Caco-2 (cell line): ENCODE measurements at regions not wholly inside any gene's neighbourhood (a gene's known extent, or its start where the extent isn't known, plus 50 kb on each side); places are given as distances from the start of the nearest gene placed in this dataset. TPM values are rescaled to one million over a fixed set of nuclear protein-coding genes. Genes with fewer than 3 reads are reported as not detected.

Experiments
- BruUV-seq: library from RNA; stranded (reverse); fragments of 400-500 nt; replicated peaks from 2 replicates; lab custom pipeline; 2021; lab: Mats Ljungman, UMichigan
- CTCF ChIA-PET: fragments of 300-600 bp; sonication (Branson Sonifier 250); formaldehyde crosslinking; loops from one replicate; lab custom pipeline; 2022; ENCODE audit warnings: antibody characterized with exemption; lab: Charles Lee
- POLR2A ChIA-PET: fragments of 300-600 bp; sonication (Branson Sonifier 250); formaldehyde crosslinking; loops from one replicate; lab custom pipeline; 2022; ENCODE audit warnings: antibody characterized with exemption; lab: Charles Lee
- DNase-seq, 2 experiments: peaks; one replicate each; pipeline versions ENCODE4 v3.0.0 to v3.0.0-alpha.2; 2020 to 2022
- H3K27me3 ChIP-seq: replicated peaks from 2 replicates; pipeline ENCODE4 v1.6.0; 2011; ENCODE audit warnings: low read length; ENCODE audit not compliant: control insufficient read depth, insufficient read depth
- H3K36me3 ChIP-seq: 2 replicates; pipeline ENCODE4 v1.5.1; 2011; ENCODE audit warnings: low read length; ENCODE audit not compliant: control insufficient read depth, insufficient read depth
- H3K4me1 ChIP-seq: fragments of 250-450 bp; sonication (Bioruptor Pico); 2 replicates; pipeline ENCODE4 v1.5.1; 2020; ENCODE audit warnings: mild to moderate bottlenecking
- H3K4me3 ChIP-seq: 2 replicates; pipeline ENCODE4 v1.5.1; 2011; ENCODE audit warnings: low read depth, mild to moderate bottlenecking, control low read depth, low read length
- H3K9me3 ChIP-seq: fragments of 250-450 bp; sonication (Bioruptor Pico); 2 replicates; pipeline ENCODE4 v1.5.1; 2020; ENCODE audit warnings: mild to moderate bottlenecking, moderate library complexity
- H3K27ac Mint-ChIP-seq: one replicate; pipeline ENCODE4 v1.8.0; 2022; ENCODE audit warnings: mixed read lengths; ENCODE audit not compliant: unreplicated experiment
- H3K27me3 Mint-ChIP-seq: one replicate; pipeline ENCODE4 v1.8.0; 2022; ENCODE audit warnings: mixed read lengths; ENCODE audit not compliant: insufficient read depth, unreplicated experiment
- H3K36me3 Mint-ChIP-seq: one replicate; pipeline ENCODE4 v1.8.0; 2022; ENCODE audit warnings: mild to moderate bottlenecking, mixed read lengths; ENCODE audit not compliant: insufficient read depth, unreplicated experiment
- H3K4me1 Mint-ChIP-seq: one replicate; pipeline ENCODE4 v1.8.0; 2022; ENCODE audit warnings: low read depth, mixed read lengths; ENCODE audit not compliant: unreplicated experiment
- H3K4me3 Mint-ChIP-seq: one replicate; pipeline ENCODE4 v1.8.0; 2022; ENCODE audit warnings: mild to moderate bottlenecking, moderate library complexity, mixed read lengths; ENCODE audit not compliant: unreplicated experiment
- H3K9me3 Mint-ChIP-seq: one replicate; pipeline ENCODE4 v1.8.0; 2022; ENCODE audit warnings: mixed read lengths; ENCODE audit not compliant: unreplicated experiment
- CTCF ChIP-seq, 2 experiments: fragments of 200-600 bp in 1 of 2; IDR thresholded peaks; 1 replicate in 1 of 2; 2 replicates in 1 of 2; pipeline versions ENCODE4 v1.5.1 to v1.8.0; 2011 to 2022; ENCODE audit warnings: antibody characterized with exemption in 1 of 2, control low read depth in 1 of 2, inconsistent platforms in 1 of 2, low read depth in 1 of 2, low read length in 1 of 2, mild to moderate bottlenecking in 1 of 2, moderate library complexity in 1 of 2; ENCODE audit not compliant: insufficient read depth in 1 of 2, severe bottlenecking in 1 of 2, unreplicated experiment in 1 of 2
- intact Hi-C: fragments of 100-400 bp; cut with micrococcal nuclease; formaldehyde crosslinking; loops from one replicate; pipeline ENCODE4 v1.10.0; 2022; ENCODE audit not compliant: unreplicated experiment
- microRNA-seq: library from miRNA; unstranded; fragments of <30 nt; microRNA quantifications from one replicate; pipeline ENCODE4 v1.2.0, GENCODE V29; 2022

DNA sequence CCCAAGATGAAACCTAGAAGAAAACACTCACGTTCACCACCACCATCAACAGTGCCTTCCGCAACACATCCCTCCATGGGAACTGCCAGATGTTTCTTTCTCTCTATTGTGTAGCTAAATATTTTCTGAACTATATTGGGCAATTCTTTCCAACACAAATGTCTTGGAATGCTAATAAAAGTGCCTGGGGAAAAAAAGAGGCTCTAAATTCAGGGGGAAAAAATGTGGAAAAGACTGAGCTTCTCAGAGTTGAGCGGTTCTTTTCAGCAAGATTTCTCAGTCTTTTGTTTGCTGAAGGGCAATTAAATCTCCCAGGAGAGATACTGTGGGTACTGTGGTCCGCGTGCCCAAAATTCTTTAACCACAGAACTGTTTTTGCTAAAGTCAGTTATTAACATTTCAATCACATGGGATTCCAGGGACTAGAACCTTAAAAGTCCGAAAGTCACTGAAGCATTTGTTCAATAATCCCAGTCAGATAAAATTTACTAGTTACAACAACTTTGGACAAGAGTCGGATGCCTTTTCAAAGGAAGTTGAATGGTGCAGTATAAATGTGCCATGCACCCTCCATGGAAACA is 51.9 kb upstream of the DHRSX start:
- Mint-ChIP-seq H3K9me3 (peaks cover 11% of the 10 kb centered on the region), H3K36me3 (peaks cover 8% of the 10 kb centered on the region), H3K27me3 (no peaks in the 10 kb centered on the region), H3K4me1 (peaks cover 14% of the 10 kb centered on the region), H3K4me3 (peak overlapping the region; percentile 40), H3K27ac (peak overlapping the region; percentile 65)
- peak; percentile 71 to 72 for DNase-seq
- ChIA-PET POLR2A (no interaction called here), CTCF (no interaction called here)
- no TSS peak for BruUV-seq
- no peak for TF ChIP-seq CTCF (IDR thresholded peaks at IDR 0.05; ENCODE audit: insufficient read depth in 1 of 2, low read depth in 1 of 2, low read length in 1 of 2, severe bottlenecking in 1 of 2, unreplicated experiment in 1 of 2)
- no peak overlapping the region for H3K4me3 ChIP-seq
- H3K27me3 ChIP-seq, result no peaks in the 10 kb centered on the region
- no peaks in the 10 kb centered on the region for H3K36me3 ChIP-seq
- no peaks in the 10 kb centered on the region for H3K9me3 ChIP-seq
- intact Hi-C loops, result loop anchor here (1.0 to 5.0 kb wide), 2 partner anchors 39 to 40 kb away; no protein-coding TSS in a partner anchor
- H3K4me1 ChIP-seq, result peaks cover 24% of the 10 kb centered on the region

DNA sequence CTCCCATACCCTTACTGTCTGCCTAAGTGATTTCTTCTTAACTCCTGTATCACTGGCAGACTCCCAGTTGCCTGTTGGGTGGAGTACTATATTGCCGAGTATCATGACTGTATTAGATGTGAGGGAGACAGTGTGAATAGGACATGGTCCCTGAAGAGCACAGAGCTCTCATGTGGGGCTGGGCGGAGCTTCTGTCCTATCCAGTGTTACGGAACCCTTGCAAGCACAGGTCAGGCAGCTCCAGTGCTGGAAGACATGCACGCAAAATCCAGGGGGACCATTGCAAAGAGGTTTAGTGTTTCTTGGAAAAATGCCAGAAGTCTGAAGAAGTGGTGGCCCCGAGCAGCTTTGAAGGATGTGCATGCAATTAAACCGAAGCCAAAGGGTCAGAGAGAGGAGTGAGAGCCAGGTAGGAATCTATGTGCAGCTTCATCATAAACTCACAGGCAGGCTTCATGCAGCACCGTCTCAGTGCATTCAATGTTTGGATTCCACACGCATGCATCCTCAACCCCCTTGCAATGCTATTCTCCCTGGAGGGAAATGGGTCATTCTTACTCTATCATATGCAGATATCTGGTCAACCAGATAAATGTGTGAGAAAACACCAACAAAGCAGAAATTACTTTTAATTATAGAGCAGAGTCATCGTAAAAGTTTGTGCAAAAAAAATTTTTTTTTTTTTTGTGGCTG is 49.7 kb upstream of the DHRSX start:
- no peak overlapping the region for H3K27ac Mint-ChIP-seq
- no peaks in the 10 kb centered on the region for H3K9me3 ChIP-seq
- peaks cover 8% of the 10 kb centered on the region for H3K36me3 Mint-ChIP-seq
- CTCF ChIA-PET, result no interaction called here
- peaks cover 24% of the 10 kb centered on the region for H3K4me1 ChIP-seq
- POLR2A ChIA-PET, result no interaction called here
- H3K9me3 Mint-ChIP-seq, result peaks cover 21% of the 10 kb centered on the region
- peaks cover 14% of the 10 kb centered on the region for H3K4me1 Mint-ChIP-seq
- H3K27me3 Mint-ChIP-seq, result no peaks in the 10 kb centered on the region
- no peak overlapping the region for H3K4me3 Mint-ChIP-seq
- intact Hi-C loops, result loop anchor here (5.0 kb wide), 1 partner anchor 42 kb away; no protein-coding TSS in a partner anchor
- TF ChIP-seq CTCF (IDR thresholded peaks at IDR 0.05; ENCODE audit: insufficient read depth in 1 of 2, low read depth in 1 of 2, low read length in 1 of 2, severe bottlenecking in 1 of 2, unreplicated experiment in 1 of 2), result no peak
- BruUV-seq, result no TSS peak
- no peaks in the 10 kb centered on the region for H3K36me3 ChIP-seq
- no peaks in the 10 kb centered on the region for H3K27me3 ChIP-seq
- no peak for DNase-seq
- H3K4me3 ChIP-seq, result no peak overlapping the region

Small RNAs in the stretch of these regions (microRNA-seq; reads per million reads assigned to microRNA genes)
- gene MIR6089, result not detected
